Activated B cell treated with CpG ODN at 0.5 μM for 24 hours (primary cell): ENCODE measurements at regions not wholly inside any gene's neighbourhood (a gene's known extent, or its start where the extent isn't known, plus 50 kb on each side); places are given as distances from the start of the nearest gene placed in this dataset.

Source experiments
- ATAC-seq: fragments of 200-7000 bp; cut with Tn5 transposase; one replicate; pipeline ENCODE4 v1.10.0; 2021; ENCODE audit warnings: low read depth, mild to moderate bottlenecking, moderate library complexity
- CTCF ChIA-PET: fragments of 350-600 bp; sonication (Branson Sonifier 250); formaldehyde crosslinking; loops from one replicate; lab custom pipeline; 2021; ENCODE audit warnings: antibody characterized with exemption; lab: Charles Lee
- POLR2A ChIA-PET: fragments of 350-600 bp; sonication (Branson Sonifier 250); formaldehyde crosslinking; loops from one replicate; lab custom pipeline; 2021; ENCODE audit warnings: antibody characterized with exemption; lab: Charles Lee
- DNase-seq: peaks from one replicate; pipeline ENCODE4 v3.0.0; 2022
- H3K27ac Mint-ChIP-seq: one replicate; pipeline ENCODE4 v1.8.0; 2020; ENCODE audit warnings: mixed read lengths
- H3K27me3 Mint-ChIP-seq: one replicate; pipeline ENCODE4 v1.8.0; 2021; ENCODE audit warnings: mixed read lengths
- H3K36me3 Mint-ChIP-seq: one replicate; pipeline ENCODE4 v1.8.0; 2021; ENCODE audit warnings: low read depth, mixed read lengths
- H3K4me1 Mint-ChIP-seq: one replicate; pipeline ENCODE4 v1.8.0; 2021; ENCODE audit warnings: mixed read lengths
- H3K4me3 Mint-ChIP-seq: one replicate; pipeline ENCODE4 v1.8.0; 2020; ENCODE audit warnings: mild to moderate bottlenecking, mixed read lengths
- H3K9me3 Mint-ChIP-seq: one replicate; pipeline ENCODE4 v1.8.0; 2020; ENCODE audit warnings: mixed read lengths
- intact Hi-C: fragments of 100-400 bp; cut with micrococcal nuclease; formaldehyde crosslinking; loops from one replicate; pipeline ENCODE4 v1.15.1; 2024
- TF ChIP-seq, protein P1 (sequence below): fragments of 200-600 bp; IDR thresholded peaks from one replicate; pipeline ENCODE4 v1.8.0; 2022; ENCODE audit warnings: antibody characterized with exemption, mild to moderate bottlenecking

DNA sequence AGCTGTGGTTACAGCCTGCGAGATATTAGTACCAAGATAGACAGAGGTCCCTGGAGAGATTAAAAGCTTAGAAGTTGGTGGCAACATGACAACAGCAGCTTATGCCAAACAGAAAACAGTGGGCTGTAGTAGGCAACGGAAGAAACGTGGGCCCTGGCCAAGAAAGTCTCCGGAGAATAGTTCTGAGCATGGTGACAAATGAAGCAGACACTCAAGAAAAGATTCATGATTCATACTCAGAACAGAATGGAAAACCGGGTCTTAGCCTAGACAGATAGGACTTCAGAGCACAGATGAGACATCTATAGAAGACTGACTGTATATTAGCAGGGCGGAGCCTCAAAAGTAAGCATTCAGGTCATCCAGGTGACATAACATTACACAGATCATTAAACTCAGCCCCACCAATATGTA, 727.4 kb downstream of the ETS1 start:
- POLR2A ChIA-PET = no interaction called here
- H3K4me3 Mint-ChIP-seq = no peak overlapping the region
- H3K9me3 Mint-ChIP-seq = no peaks in the 10 kb centered on the region
- CTCF ChIA-PET = no interaction called here
- no peak overlapping the region for H3K27ac Mint-ChIP-seq
- TF ChIP-seq, protein P1, sequence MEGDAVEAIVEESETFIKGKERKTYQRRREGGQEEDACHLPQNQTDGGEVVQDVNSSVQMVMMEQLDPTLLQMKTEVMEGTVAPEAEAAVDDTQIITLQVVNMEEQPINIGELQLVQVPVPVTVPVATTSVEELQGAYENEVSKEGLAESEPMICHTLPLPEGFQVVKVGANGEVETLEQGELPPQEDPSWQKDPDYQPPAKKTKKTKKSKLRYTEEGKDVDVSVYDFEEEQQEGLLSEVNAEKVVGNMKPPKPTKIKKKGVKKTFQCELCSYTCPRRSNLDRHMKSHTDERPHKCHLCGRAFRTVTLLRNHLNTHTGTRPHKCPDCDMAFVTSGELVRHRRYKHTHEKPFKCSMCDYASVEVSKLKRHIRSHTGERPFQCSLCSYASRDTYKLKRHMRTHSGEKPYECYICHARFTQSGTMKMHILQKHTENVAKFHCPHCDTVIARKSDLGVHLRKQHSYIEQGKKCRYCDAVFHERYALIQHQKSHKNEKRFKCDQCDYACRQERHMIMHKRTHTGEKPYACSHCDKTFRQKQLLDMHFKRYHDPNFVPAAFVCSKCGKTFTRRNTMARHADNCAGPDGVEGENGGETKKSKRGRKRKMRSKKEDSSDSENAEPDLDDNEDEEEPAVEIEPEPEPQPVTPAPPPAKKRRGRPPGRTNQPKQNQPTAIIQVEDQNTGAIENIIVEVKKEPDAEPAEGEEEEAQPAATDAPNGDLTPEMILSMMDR = no peak
- H3K36me3 Mint-ChIP-seq = no peaks in the 10 kb centered on the region
- intact Hi-C loops = no loop called here
- ATAC-seq (no peak), DNase-seq (no peak)
- no peaks in the 10 kb centered on the region for H3K4me1 Mint-ChIP-seq
- no peaks in the 10 kb centered on the region for H3K27me3 Mint-ChIP-seq

GRCh38 chr11:127844876-127845275, 742.5 kb downstream of the ETS1 start:
- H3K36me3 Mint-ChIP-seq = no peaks in the 10 kb centered on the region
- ATAC-seq (no peak), DNase-seq (no peak)
- no peak overlapping the region for H3K4me3 Mint-ChIP-seq
- no peaks in the 10 kb centered on the region for H3K4me1 Mint-ChIP-seq
- H3K9me3 Mint-ChIP-seq = no peaks in the 10 kb centered on the region
- TF ChIP-seq, protein P1 = no peak
- no peaks in the 10 kb centered on the region for H3K27me3 Mint-ChIP-seq
- POLR2A ChIA-PET = no interaction called here
- no peak overlapping the region for H3K27ac Mint-ChIP-seq
- intact Hi-C loops = no loop called here
- CTCF ChIA-PET = no interaction called here

DNA sequence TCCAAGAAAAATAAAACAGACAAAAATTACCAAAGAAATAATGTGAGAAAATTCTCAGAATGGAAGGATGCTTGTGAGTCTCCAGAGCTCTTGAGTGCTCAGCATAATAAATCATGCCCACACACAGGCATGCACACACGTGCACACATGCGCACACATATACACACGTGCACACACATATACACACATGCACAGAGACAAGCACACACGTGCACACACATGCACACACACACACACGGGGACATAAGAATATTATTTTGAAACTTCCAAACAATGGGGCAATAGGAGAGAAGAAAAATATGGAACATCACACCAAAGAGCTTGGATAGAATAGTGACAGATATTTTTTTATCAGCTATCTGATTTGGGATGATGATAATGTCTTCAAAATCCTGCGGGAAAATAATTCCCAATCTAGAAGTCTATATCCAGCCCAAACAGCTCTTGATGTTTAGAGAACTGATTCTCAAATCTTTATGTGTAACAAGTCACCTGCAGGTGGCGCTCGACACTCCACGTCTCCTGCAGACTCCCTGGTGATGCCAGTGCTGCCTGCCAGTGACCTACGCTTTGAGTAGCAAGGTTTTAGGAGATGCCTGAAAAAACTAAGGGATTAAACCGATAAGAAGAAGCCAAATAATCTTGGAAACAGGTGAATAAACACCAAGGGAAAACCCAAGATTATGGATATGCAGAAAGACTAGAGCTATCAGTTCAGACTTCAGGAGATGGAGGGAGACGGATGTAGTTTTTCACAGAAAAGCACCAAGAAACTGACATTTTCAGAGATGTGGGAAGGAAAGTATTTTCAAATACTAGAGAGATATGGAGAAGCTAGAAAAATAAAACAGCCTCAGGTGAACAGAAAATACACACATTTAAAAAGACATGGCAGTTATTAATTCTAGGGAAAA, 743.6 kb downstream of the ETS1 start:
- Mint-ChIP-seq H3K4me3 (no peak overlapping the region), H3K9me3 (no peaks in the 10 kb centered on the region), H3K4me1 (no peaks in the 10 kb centered on the region), H3K27ac (no peak overlapping the region), H3K27me3 (no peaks in the 10 kb centered on the region), H3K36me3 (no peaks in the 10 kb centered on the region)
- ChIA-PET POLR2A (no interaction called here), CTCF (no interaction called here)
- TF ChIP-seq, protein P1 = no peak
- intact Hi-C loops = no loop called here
- no peak for DNase-seq
- no peak for ATAC-seq

DNA sequence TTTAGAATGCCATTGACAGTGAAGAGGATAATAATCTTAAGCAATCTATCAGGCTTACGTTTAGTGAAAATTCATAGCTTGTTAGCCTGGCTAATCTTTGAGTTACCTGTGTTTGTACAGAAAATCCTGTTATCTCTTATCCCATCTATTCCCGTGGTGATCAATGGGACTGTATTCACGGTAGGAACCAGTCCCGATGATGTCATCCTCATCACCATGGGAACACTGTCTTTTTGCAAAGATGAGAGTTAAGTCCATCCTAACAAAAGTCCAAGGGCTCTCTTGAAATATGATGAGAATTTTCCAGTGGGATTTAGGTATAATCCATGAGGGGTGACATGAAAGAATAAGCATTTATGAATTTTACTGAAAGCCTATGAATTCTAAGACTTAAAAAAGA, 762.2 kb downstream of the ETS1 start:
- H3K4me3 Mint-ChIP-seq = no peak overlapping the region
- no peaks in the 10 kb centered on the region for H3K9me3 Mint-ChIP-seq
- TF ChIP-seq, protein P1 = no peak
- no peak for DNase-seq
- no peaks in the 10 kb centered on the region for H3K36me3 Mint-ChIP-seq
- H3K4me1 Mint-ChIP-seq = no peaks in the 10 kb centered on the region
- CTCF ChIA-PET = no interaction called here
- ATAC-seq = no peak
- no peak overlapping the region for H3K27ac Mint-ChIP-seq
- POLR2A ChIA-PET = no interaction called here
- intact Hi-C loops = no loop called here
- peaks cover 2% of the 10 kb centered on the region for H3K27me3 Mint-ChIP-seq

DNA sequence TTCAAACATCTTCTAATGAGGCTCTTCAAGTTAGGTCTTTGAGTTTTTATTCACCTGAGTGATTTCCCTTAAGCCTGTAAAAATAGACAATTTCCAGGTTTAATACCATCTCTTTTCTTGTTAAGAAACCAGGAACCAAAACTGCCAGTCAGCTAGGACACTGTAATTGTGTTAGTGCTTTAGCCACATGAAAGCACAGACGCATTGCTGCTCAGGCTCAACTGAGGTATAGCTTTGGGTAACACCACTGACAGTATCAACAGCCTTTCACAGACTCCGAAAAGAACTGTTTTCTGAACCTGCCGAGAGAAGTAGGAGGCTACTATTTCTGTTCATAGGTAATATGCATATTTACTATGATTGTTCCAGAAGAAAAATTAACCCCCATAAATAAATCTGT, 768.7 kb downstream of the ETS1 start:
- intact Hi-C loops = no loop called here
- POLR2A ChIA-PET = no interaction called here
- no peaks in the 10 kb centered on the region for H3K4me1 Mint-ChIP-seq
- no peak overlapping the region for H3K4me3 Mint-ChIP-seq
- peaks cover 2% of the 10 kb centered on the region for H3K27me3 Mint-ChIP-seq
- H3K27ac Mint-ChIP-seq = no peak overlapping the region
- no peak for DNase-seq
- H3K9me3 Mint-ChIP-seq = no peaks in the 10 kb centered on the region
- TF ChIP-seq, protein P1 = no peak
- H3K36me3 Mint-ChIP-seq = no peaks in the 10 kb centered on the region
- no peak for ATAC-seq
- CTCF ChIA-PET = no interaction called here
